ENCODE measurements at regions not wholly inside any gene's neighbourhood (a gene's known extent, or its start where the extent isn't known, plus 50 kb on each side); places are given as distances from the start of the nearest gene placed in this dataset.
"Not testable (repeated sequence)": the region's sequence is repeated elsewhere in the genome, so short reads cannot be mapped to it uniquely, and the experiment has no call there.

DNA sequence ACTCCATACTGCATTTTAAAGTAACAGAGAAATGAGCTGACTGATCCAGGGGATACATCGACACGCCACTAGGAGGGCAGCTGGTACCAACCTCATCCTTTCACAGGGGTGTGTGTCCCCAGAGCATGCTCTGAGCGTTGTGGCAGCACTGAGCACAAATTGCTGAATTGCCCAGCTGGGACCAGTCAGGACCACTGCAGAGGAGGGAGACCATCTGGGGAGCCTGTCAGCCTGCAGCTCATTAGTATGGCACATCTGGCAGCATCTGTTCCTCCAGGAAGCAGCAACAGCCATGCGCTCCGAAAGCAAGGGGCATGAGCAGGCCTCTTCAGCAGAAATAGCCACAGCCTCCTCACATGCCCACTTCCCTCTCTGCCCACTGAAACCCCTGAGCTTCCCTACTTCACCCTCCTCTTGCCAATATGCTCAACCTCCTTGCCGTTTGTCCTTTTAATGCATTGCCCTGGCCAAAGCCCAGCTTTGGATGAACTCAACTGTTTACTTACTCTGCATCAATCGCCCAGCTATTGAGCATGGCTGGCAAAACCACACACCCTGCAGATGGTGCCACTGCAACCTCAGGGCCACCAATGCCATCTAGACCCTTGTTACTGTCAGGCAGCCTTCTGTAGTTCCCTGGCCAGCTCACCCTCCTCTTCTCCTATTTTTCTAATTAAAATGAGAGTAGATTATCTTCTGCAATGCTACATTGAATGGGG, 77.6 kb upstream of the NEDD9 start:
- Histone ChIP-seq H3K27ac (ENCODE audit: low read depth, low read length) (no peak overlapping the region), H3K79me2 (ENCODE audit: insufficient read depth, low read length) (no peaks in the 10 kb centered on the region), H3K4me2 (ENCODE audit: insufficient read depth, low read length) (no peak overlapping the region), H3K4me1 (ENCODE audit: insufficient read depth, low read length) (no peaks in the 10 kb centered on the region), H4K20me1 (ENCODE audit: insufficient read depth, low read length) (no peaks in the 10 kb centered on the region), H3K27me3 (ENCODE audit: insufficient read depth, low read length) (no peaks in the 10 kb centered on the region), H3K9me3 (ENCODE audit: low read depth, low read length) (no peaks in the 10 kb centered on the region), H3K36me3 (ENCODE audit: insufficient read depth, low read length) (no peaks in the 10 kb centered on the region), H2AFZ (ENCODE audit: low read length) (no peak overlapping the region), H3K4me3 (ENCODE audit: insufficient read depth, low read length) (no peak overlapping the region)
- DNase-seq (ENCODE audit: insufficient read length, low spot score, missing footprints), result no peak
- TF ChIP-seq, protein P1, sequence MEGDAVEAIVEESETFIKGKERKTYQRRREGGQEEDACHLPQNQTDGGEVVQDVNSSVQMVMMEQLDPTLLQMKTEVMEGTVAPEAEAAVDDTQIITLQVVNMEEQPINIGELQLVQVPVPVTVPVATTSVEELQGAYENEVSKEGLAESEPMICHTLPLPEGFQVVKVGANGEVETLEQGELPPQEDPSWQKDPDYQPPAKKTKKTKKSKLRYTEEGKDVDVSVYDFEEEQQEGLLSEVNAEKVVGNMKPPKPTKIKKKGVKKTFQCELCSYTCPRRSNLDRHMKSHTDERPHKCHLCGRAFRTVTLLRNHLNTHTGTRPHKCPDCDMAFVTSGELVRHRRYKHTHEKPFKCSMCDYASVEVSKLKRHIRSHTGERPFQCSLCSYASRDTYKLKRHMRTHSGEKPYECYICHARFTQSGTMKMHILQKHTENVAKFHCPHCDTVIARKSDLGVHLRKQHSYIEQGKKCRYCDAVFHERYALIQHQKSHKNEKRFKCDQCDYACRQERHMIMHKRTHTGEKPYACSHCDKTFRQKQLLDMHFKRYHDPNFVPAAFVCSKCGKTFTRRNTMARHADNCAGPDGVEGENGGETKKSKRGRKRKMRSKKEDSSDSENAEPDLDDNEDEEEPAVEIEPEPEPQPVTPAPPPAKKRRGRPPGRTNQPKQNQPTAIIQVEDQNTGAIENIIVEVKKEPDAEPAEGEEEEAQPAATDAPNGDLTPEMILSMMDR (IDR thresholded peaks at IDR 0.05; ENCODE audit: extremely low read depth, low read depth, low read length), result no peak

DNA sequence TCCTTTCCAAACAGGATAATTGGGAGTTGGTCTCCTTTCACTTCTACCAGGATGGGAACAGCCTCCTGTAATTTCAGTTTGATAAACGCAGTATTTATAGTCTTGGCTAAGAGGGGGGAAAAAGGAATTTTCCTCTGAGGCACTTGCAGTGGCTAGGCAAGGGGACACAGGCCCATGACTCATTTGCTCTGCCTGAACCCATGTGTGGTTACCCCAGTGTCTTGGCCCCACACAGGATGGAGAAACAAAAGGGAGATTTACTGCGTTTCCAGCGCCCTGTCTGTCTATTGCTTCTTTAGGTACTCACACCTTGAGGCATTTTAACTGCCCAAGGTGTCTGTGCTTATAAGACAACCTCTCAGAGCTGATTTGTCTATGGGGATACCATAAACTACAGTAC, 74.8 kb upstream of the NEDD9 start:
- Histone ChIP-seq H3K27ac (ENCODE audit: low read depth, low read length) (no peak overlapping the region), H2AFZ (ENCODE audit: low read length) (no peak overlapping the region), H3K27me3 (ENCODE audit: insufficient read depth, low read length) (no peaks in the 10 kb centered on the region), H3K4me1 (ENCODE audit: insufficient read depth, low read length) (no peaks in the 10 kb centered on the region), H3K79me2 (ENCODE audit: insufficient read depth, low read length) (no peaks in the 10 kb centered on the region), H3K4me3 (ENCODE audit: insufficient read depth, low read length) (no peak overlapping the region), H3K36me3 (ENCODE audit: insufficient read depth, low read length) (no peaks in the 10 kb centered on the region), H3K4me2 (ENCODE audit: insufficient read depth, low read length) (no peak overlapping the region), H3K9me3 (ENCODE audit: low read depth, low read length) (no peaks in the 10 kb centered on the region), H4K20me1 (ENCODE audit: insufficient read depth, low read length) (no peaks in the 10 kb centered on the region)
- TF ChIP-seq, protein P1 (IDR thresholded peaks at IDR 0.05; ENCODE audit: extremely low read depth, low read depth, low read length), result no peak
- DNase-seq (ENCODE audit: insufficient read length, low spot score, missing footprints), result no peak

DNA sequence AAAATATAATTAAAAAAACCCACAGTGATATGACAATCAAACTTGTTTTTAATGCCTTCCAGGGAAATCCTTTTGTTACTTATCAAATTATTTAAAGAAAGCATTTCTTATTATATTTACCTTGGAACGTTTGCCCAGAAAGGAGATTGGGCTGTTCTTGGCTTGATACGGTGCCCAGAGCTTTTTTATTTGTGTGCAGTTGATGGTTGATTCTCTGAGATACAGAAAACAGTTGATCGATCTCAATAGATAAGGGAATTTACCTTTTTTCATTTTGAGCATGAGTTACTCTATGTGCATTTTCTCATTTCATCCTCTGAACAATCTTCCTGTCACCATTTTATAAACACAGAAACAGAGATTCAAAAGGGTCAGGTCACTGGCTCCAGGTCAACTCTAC, 72.5 kb upstream of the NEDD9 start:
- H2AFZ ChIP-seq (ENCODE audit: low read length), result no peak overlapping the region
- H3K36me3 ChIP-seq (ENCODE audit: insufficient read depth, low read length), result no peaks in the 10 kb centered on the region
- H3K4me3 ChIP-seq (ENCODE audit: insufficient read depth, low read length), result no peak overlapping the region
- no peak for DNase-seq (ENCODE audit: insufficient read length, low spot score, missing footprints)
- H3K4me1 ChIP-seq (ENCODE audit: insufficient read depth, low read length), result no peaks in the 10 kb centered on the region
- H3K27ac ChIP-seq (ENCODE audit: low read depth, low read length), result no peak overlapping the region
- TF ChIP-seq, protein P1 (IDR thresholded peaks at IDR 0.05; ENCODE audit: extremely low read depth, low read depth, low read length), result no peak
- no peaks in the 10 kb centered on the region for H4K20me1 ChIP-seq (ENCODE audit: insufficient read depth, low read length)
- H3K79me2 ChIP-seq (ENCODE audit: insufficient read depth, low read length), result no peaks in the 10 kb centered on the region
- H3K4me2 ChIP-seq (ENCODE audit: insufficient read depth, low read length), result no peak overlapping the region
- no peaks in the 10 kb centered on the region for H3K27me3 ChIP-seq (ENCODE audit: insufficient read depth, low read length)
- no peaks in the 10 kb centered on the region for H3K9me3 ChIP-seq (ENCODE audit: low read depth, low read length)

DNA sequence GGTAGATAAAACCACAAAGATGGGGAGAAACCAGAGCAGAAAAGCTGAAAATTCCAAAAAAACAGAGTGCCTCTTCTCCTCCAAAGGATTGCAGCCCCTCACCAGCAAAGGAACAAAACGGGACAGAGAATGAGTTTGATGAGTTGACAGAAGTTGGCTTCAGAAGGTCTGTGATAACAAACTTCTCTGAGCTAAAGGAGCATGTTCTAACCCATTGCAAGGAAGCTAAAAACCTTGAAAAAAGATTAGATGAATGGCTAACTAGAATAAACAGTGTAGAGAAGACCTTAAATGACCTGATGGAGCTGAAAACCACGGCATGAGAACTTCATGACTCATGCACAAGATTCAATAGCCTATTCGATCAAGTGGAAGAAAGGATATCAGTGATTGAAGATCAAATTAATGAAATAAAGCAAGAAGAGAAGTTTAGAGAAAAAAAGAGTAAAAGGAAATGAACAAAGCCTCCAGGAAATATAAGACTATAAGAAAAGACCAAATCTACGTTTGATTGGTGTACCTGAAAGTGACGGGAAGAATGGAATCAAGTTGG, 67.5 kb upstream of the NEDD9 start:
- not testable (repeated sequence) for H2AFZ ChIP-seq (ENCODE audit: low read length); H3K4me3 ChIP-seq (ENCODE audit: insufficient read depth, low read length); H3K79me2 ChIP-seq (ENCODE audit: insufficient read depth, low read length); H3K27ac ChIP-seq (ENCODE audit: low read depth, low read length); H4K20me1 ChIP-seq (ENCODE audit: insufficient read depth, low read length); H3K9me3 ChIP-seq (ENCODE audit: low read depth, low read length); H3K36me3 ChIP-seq (ENCODE audit: insufficient read depth, low read length); H3K4me1 ChIP-seq (ENCODE audit: insufficient read depth, low read length); DNase-seq (ENCODE audit: insufficient read length, low spot score, missing footprints); H3K27me3 ChIP-seq (ENCODE audit: insufficient read depth, low read length); H3K4me2 ChIP-seq (ENCODE audit: insufficient read depth, low read length)

DNA sequence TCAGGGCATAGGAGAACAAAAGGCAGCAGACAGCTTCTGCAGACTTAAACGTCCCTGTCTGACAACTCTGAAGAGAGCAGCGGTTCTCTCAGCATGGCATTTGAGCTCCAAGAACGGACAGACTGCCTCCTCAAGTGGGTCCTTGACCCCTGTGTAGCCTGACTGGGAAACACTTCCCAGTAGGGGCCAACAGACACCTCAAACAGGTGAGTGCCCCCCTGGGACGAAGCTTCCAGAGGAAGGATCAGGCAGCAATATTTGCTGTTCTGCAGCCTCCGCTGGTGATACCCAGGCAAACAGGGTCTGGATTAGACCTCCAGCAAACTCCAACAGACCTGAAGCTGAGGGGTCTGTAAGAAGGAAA, 66.9 kb upstream of the NEDD9 start:
- not testable (repeated sequence) for H3K79me2 ChIP-seq (ENCODE audit: insufficient read depth, low read length); DNase-seq (ENCODE audit: insufficient read length, low spot score, missing footprints); H3K4me1 ChIP-seq (ENCODE audit: insufficient read depth, low read length); H2AFZ ChIP-seq (ENCODE audit: low read length); H3K4me2 ChIP-seq (ENCODE audit: insufficient read depth, low read length); H3K36me3 ChIP-seq (ENCODE audit: insufficient read depth, low read length); H4K20me1 ChIP-seq (ENCODE audit: insufficient read depth, low read length); H3K4me3 ChIP-seq (ENCODE audit: insufficient read depth, low read length); H3K9me3 ChIP-seq (ENCODE audit: low read depth, low read length); H3K27me3 ChIP-seq (ENCODE audit: insufficient read depth, low read length); H3K27ac ChIP-seq (ENCODE audit: low read depth, low read length)
